ENCODE measurements at regions not wholly inside any gene's neighbourhood (a gene's known extent, or its start where the extent isn't known, plus 50 kb on each side); places are given as distances from the start of the nearest gene placed in this dataset.
"Not testable (repeated sequence)": the region's sequence is repeated elsewhere in the genome, so short reads cannot be mapped to it uniquely, and the experiment has no call there.

GRCh38 chr6:21946298-21946783 lies 350.5 kb downstream of the PRL start:
- H3K27ac Mint-ChIP-seq = no peak overlapping the region
- Histone ChIP-seq H3K4me1 (ENCODE audit: control insufficient read depth in 2 of 2, insufficient read depth in 2 of 2, low read length in 2 of 2) (no peaks in the 10 kb centered on the region), H3K9me3 (ENCODE audit: control extremely low read depth in 1 of 3, control insufficient read depth in 2 of 3, insufficient read depth in 1 of 3, low read length in 2 of 3) (no peaks in the 10 kb centered on the region), H4K20me1 (ENCODE audit: control insufficient read depth, insufficient read depth, low read length, poor library complexity, severe bottlenecking) (no peaks in the 10 kb centered on the region), H3K36me3 (replicated peaks in 1 of 2; ENCODE audit: control extremely low read depth in 1 of 2, control insufficient read depth in 1 of 2, extremely low read depth in 1 of 2, insufficient read depth in 2 of 2, low read length in 1 of 2) (no peaks in the 10 kb centered on the region), H3K4me3 (ENCODE audit: control extremely low read depth in 1 of 5, extremely low read depth in 1 of 5, insufficient read depth in 1 of 5, low read depth in 2 of 5, low read length in 4 of 5) (no peak overlapping the region), H3K27me3 (replicated peaks in 1 of 4; ENCODE audit: control extremely low read depth in 1 of 4, control insufficient read depth in 3 of 4, insufficient read depth in 4 of 4, low read length in 3 of 4) (no peaks in the 10 kb centered on the region), H3K79me2 (ENCODE audit: control insufficient read depth, insufficient read depth, low read length) (no peaks in the 10 kb centered on the region), H3K27ac (ENCODE audit: low read length in 2 of 2) (no peak overlapping the region), H3K4me2 (replicated peaks; ENCODE audit: low read depth, low read length, poor library complexity, severe bottlenecking) (no peak overlapping the region), H3K9ac (ENCODE audit: low read length) (no peak overlapping the region), H2AFZ (ENCODE audit: insufficient read depth, low read depth, low read length, poor library complexity, severe bottlenecking) (no peak overlapping the region)
- 89% methylated on average over 3 of the region's 4 CpGs for WGBS (ENCODE audit: insufficient coverage)
- CTCF ChIA-PET = no interaction called here
- TF ChIP-seq CTCF (IDR thresholded peaks at IDR 0.05) (no peak), EZH2 (IDR thresholded peaks at IDR 0.05; ENCODE audit: borderline replicate concordance, insufficient read depth, low read depth, low read length, poor library complexity, severe bottlenecking) (no peak)
- POLR2A ChIA-PET = no interaction called here
- H3K27me3 Mint-ChIP-seq = no peaks in the 10 kb centered on the region
- DNase-seq = no peak
- no peak overlapping the region for H3K4me3 Mint-ChIP-seq
- no peaks in the 10 kb centered on the region for H3K4me1 Mint-ChIP-seq
- no peaks in the 10 kb centered on the region for H3K9me3 Mint-ChIP-seq (ENCODE audit: insufficient read depth)
- ATAC-seq (ENCODE audit: low read depth) = no peak
- intact Hi-C loops (cut with micrococcal nuclease) = no loop called here

GRCh38 chr6:21947227-21947626 lies 349.6 kb downstream of the PRL start:
- H3K79me2 ChIP-seq (ENCODE audit: control insufficient read depth, insufficient read depth, low read length); H3K36me3 ChIP-seq (replicated peaks in 1 of 2; ENCODE audit: control extremely low read depth in 1 of 2, control insufficient read depth in 1 of 2, extremely low read depth in 1 of 2, insufficient read depth in 2 of 2, low read length in 1 of 2); DNase-seq; H3K4me1 ChIP-seq (ENCODE audit: control insufficient read depth in 2 of 2, insufficient read depth in 2 of 2, low read length in 2 of 2); H3K4me1 Mint-ChIP-seq; H3K4me2 ChIP-seq (replicated peaks; ENCODE audit: low read depth, low read length, poor library complexity, severe bottlenecking); H3K27me3 ChIP-seq (replicated peaks in 1 of 4; ENCODE audit: control extremely low read depth in 1 of 4, control insufficient read depth in 3 of 4, insufficient read depth in 4 of 4, low read length in 3 of 4); intact Hi-C loops (cut with micrococcal nuclease); H3K9me3 ChIP-seq (ENCODE audit: control extremely low read depth in 1 of 3, control insufficient read depth in 2 of 3, insufficient read depth in 1 of 3, low read length in 2 of 3); H3K4me3 ChIP-seq (ENCODE audit: control extremely low read depth in 1 of 5, extremely low read depth in 1 of 5, insufficient read depth in 1 of 5, low read depth in 2 of 5, low read length in 4 of 5); H3K4me3 Mint-ChIP-seq; H3K27ac ChIP-seq (ENCODE audit: low read length in 2 of 2); H3K9ac ChIP-seq (ENCODE audit: low read length); H4K20me1 ChIP-seq (ENCODE audit: control insufficient read depth, insufficient read depth, low read length, poor library complexity, severe bottlenecking); H2AFZ ChIP-seq (ENCODE audit: insufficient read depth, low read depth, low read length, poor library complexity, severe bottlenecking); H3K9me3 Mint-ChIP-seq (ENCODE audit: insufficient read depth); POLR2A ChIA-PET; ATAC-seq (ENCODE audit: low read depth); H3K27ac Mint-ChIP-seq; H3K27me3 Mint-ChIP-seq; CTCF ChIA-PET: not testable (repeated sequence)
- WGBS (ENCODE audit: insufficient coverage) = 84% methylated on average over 3 of the region's 3 CpGs

All from B cell (primary cell).